Memory B cell (primary cell): ENCODE measurements at regions not wholly inside any gene's neighbourhood (a gene's known extent, or its start where the extent isn't known, plus 50 kb on each side); places are given as distances from the start of the nearest gene placed in this dataset.
"Not testable (repeated sequence)": the region's sequence is repeated elsewhere in the genome, so short reads cannot be mapped to it uniquely, and the experiment has no call there.

Experiments
- ATAC-seq: fragments of 150-1000 bp; cut with Tn5 transposase; 2 replicates; pipeline ENCODE4 v1.10.0; 2021; ENCODE audit warnings: low read depth, mild to moderate bottlenecking, moderate library complexity
- DNase-seq, 2 donors: peaks; one replicate each; pipeline ENCODE4 v3.0.0; 2022; ENCODE audit warnings: low spot score in 2 of 2
- H3K27ac Mint-ChIP-seq: one replicate; pipeline ENCODE4 v1.8.0; 2022; ENCODE audit warnings: mild to moderate bottlenecking, moderate library complexity, mixed read lengths
- H3K27me3 Mint-ChIP-seq: one replicate; pipeline ENCODE4 v1.8.0; 2022; ENCODE audit warnings: mixed read lengths
- H3K36me3 Mint-ChIP-seq: one replicate; pipeline ENCODE4 v1.8.0; 2022; ENCODE audit warnings: mild to moderate bottlenecking, mixed read lengths
- H3K4me1 Mint-ChIP-seq: one replicate; pipeline ENCODE4 v1.8.0; 2022; ENCODE audit warnings: mixed read lengths
- H3K4me3 Mint-ChIP-seq: one replicate; pipeline ENCODE4 v1.8.0; 2022; ENCODE audit warnings: mild to moderate bottlenecking, moderate library complexity, mixed read lengths
- H3K9me3 Mint-ChIP-seq: one replicate; pipeline ENCODE4 v1.8.0; 2022; ENCODE audit warnings: mixed read lengths

GRCh38 chr1:195745189-195746010, 862.8 kb downstream of the KCNT2 start:
- H3K4me1 Mint-ChIP-seq, result no peaks in the 10 kb centered on the region
- H3K27me3 Mint-ChIP-seq, result no peaks in the 10 kb centered on the region
- H3K4me3 Mint-ChIP-seq, result no peak overlapping the region
- H3K27ac Mint-ChIP-seq, result no peak overlapping the region
- DNase-seq (no peak), ATAC-seq (no peak)
- H3K36me3 Mint-ChIP-seq, result no peaks in the 10 kb centered on the region
- H3K9me3 Mint-ChIP-seq, result peaks cover 8% of the 10 kb centered on the region

GRCh38 chr1:195744256-195744655, 864.0 kb downstream of the KCNT2 start:
- peaks cover 8% of the 10 kb centered on the region for H3K9me3 Mint-ChIP-seq
- no peak overlapping the region for H3K27ac Mint-ChIP-seq
- ATAC-seq (no peak), DNase-seq (no peak)
- no peak overlapping the region for H3K4me3 Mint-ChIP-seq
- no peaks in the 10 kb centered on the region for H3K27me3 Mint-ChIP-seq
- no peaks in the 10 kb centered on the region for H3K4me1 Mint-ChIP-seq
- H3K36me3 Mint-ChIP-seq, result no peaks in the 10 kb centered on the region

- peaks cover 10% of the 10 kb centered on the region for H3K9me3 Mint-ChIP-seq
- H3K4me1 Mint-ChIP-seq, result no peaks in the 10 kb centered on the region
- DNase-seq (no peak), ATAC-seq (no peak)
- no peak overlapping the region for H3K27ac Mint-ChIP-seq
- H3K27me3 Mint-ChIP-seq, result no peaks in the 10 kb centered on the region
- no peak overlapping the region for H3K4me3 Mint-ChIP-seq
- H3K36me3 Mint-ChIP-seq, result no peaks in the 10 kb centered on the region
These were observed 867.4 kb downstream of the KCNT2 start for GRCh38 chr1:195740862-195741261.

GRCh38 chr1:195738966-195739650, 869.1 kb downstream of the KCNT2 start:
- Mint-ChIP-seq H3K27ac (no peak overlapping the region), H3K4me1 (no peaks in the 10 kb centered on the region), H3K27me3 (no peaks in the 10 kb centered on the region), H3K9me3 (peaks cover 9% of the 10 kb centered on the region), H3K36me3 (no peaks in the 10 kb centered on the region), H3K4me3 (no peak overlapping the region)
- ATAC-seq (no peak), DNase-seq (no peak)

GRCh38 chr1:195735140-195735539, 873.1 kb downstream of the KCNT2 start:
- H3K27ac Mint-ChIP-seq, result no peak overlapping the region
- no peak overlapping the region for H3K4me3 Mint-ChIP-seq
- H3K9me3 Mint-ChIP-seq, result peaks cover 8% of the 10 kb centered on the region

GRCh38 chr1:195733826-195734225, 874.4 kb downstream of the KCNT2 start:
- H3K4me3 Mint-ChIP-seq, result no peak overlapping the region
- ATAC-seq (no peak), DNase-seq (no peak)
- H3K36me3 Mint-ChIP-seq, result no peaks in the 10 kb centered on the region
- H3K4me1 Mint-ChIP-seq, result no peaks in the 10 kb centered on the region
- no peak overlapping the region for H3K27ac Mint-ChIP-seq
- no peaks in the 10 kb centered on the region for H3K27me3 Mint-ChIP-seq
- peaks cover 8% of the 10 kb centered on the region for H3K9me3 Mint-ChIP-seq

More at GRCh38 chr1:195735140-195735539, 873.1 kb downstream of the KCNT2 start:
- ATAC-seq, result no peak
- H3K27me3 Mint-ChIP-seq, result no peaks in the 10 kb centered on the region
- DNase-seq, result no peak
- H3K4me1 Mint-ChIP-seq, result no peaks in the 10 kb centered on the region
- no peaks in the 10 kb centered on the region for H3K36me3 Mint-ChIP-seq

- no peak overlapping the region for H3K27ac Mint-ChIP-seq
- H3K36me3 Mint-ChIP-seq, result no peaks in the 10 kb centered on the region
- ATAC-seq, result no peak
These were observed 874.8 kb downstream of the KCNT2 start for GRCh38 chr1:195733408-195733807.

GRCh38 chr1:195731385-195731784, 876.9 kb downstream of the KCNT2 start:
- peaks cover 6% of the 10 kb centered on the region for H3K9me3 Mint-ChIP-seq
- DNase-seq (no peak), ATAC-seq (no peak)
- no peaks in the 10 kb centered on the region for H3K36me3 Mint-ChIP-seq
- H3K4me1 Mint-ChIP-seq, result no peaks in the 10 kb centered on the region
- no peak overlapping the region for H3K4me3 Mint-ChIP-seq
- H3K27ac Mint-ChIP-seq, result no peak overlapping the region
- no peaks in the 10 kb centered on the region for H3K27me3 Mint-ChIP-seq

More at GRCh38 chr1:195733408-195733807, 874.8 kb downstream of the KCNT2 start:
- H3K27me3 Mint-ChIP-seq, result no peaks in the 10 kb centered on the region
- peaks cover 8% of the 10 kb centered on the region for H3K9me3 Mint-ChIP-seq
- DNase-seq, result no peak
- no peaks in the 10 kb centered on the region for H3K4me1 Mint-ChIP-seq
- no peak overlapping the region for H3K4me3 Mint-ChIP-seq

GRCh38 chr1:195723796-195724194, 884.4 kb downstream of the KCNT2 start:
- H3K27ac Mint-ChIP-seq, result no peak overlapping the region
- no peak for ATAC-seq
- H3K27me3 Mint-ChIP-seq, result no peaks in the 10 kb centered on the region
- peaks cover 2% of the 10 kb centered on the region for H3K9me3 Mint-ChIP-seq
- no peaks in the 10 kb centered on the region for H3K36me3 Mint-ChIP-seq
- H3K4me1 Mint-ChIP-seq, result no peaks in the 10 kb centered on the region
- DNase-seq, result no peak
- no peak overlapping the region for H3K4me3 Mint-ChIP-seq

GRCh38 chr1:195722852-195723795, 885.1 kb downstream of the KCNT2 start:
- ATAC-seq, H3K27me3 Mint-ChIP-seq, H3K9me3 Mint-ChIP-seq, H3K4me1 Mint-ChIP-seq, H3K4me3 Mint-ChIP-seq, H3K36me3 Mint-ChIP-seq, H3K27ac Mint-ChIP-seq, DNase-seq: not testable (repeated sequence)

- not testable (repeated sequence) for H3K9me3 Mint-ChIP-seq, H3K36me3 Mint-ChIP-seq, H3K27ac Mint-ChIP-seq, DNase-seq, H3K4me1 Mint-ChIP-seq, ATAC-seq, H3K4me3 Mint-ChIP-seq, H3K27me3 Mint-ChIP-seq
These were observed 886.1 kb downstream of the KCNT2 start for GRCh38 chr1:195722146-195722545.

GRCh38 chr1:195721210-195721971, 886.8 kb downstream of the KCNT2 start:
- no peak overlapping the region for H3K4me3 Mint-ChIP-seq
- H3K4me1 Mint-ChIP-seq, result no peaks in the 10 kb centered on the region
- no peaks in the 10 kb centered on the region for H3K27me3 Mint-ChIP-seq
- H3K36me3 Mint-ChIP-seq, result no peaks in the 10 kb centered on the region
- H3K9me3 Mint-ChIP-seq, result peaks cover 2% of the 10 kb centered on the region
- no peak overlapping the region for H3K27ac Mint-ChIP-seq
- ATAC-seq (no peak), DNase-seq (no peak)

GRCh38 chr1:195717651-195718050, 890.6 kb downstream of the KCNT2 start:
- DNase-seq (no peak), ATAC-seq (no peak)
- H3K4me3 Mint-ChIP-seq, result no peak overlapping the region
- H3K27ac Mint-ChIP-seq, result no peak overlapping the region
- peaks cover 2% of the 10 kb centered on the region for H3K9me3 Mint-ChIP-seq
- no peaks in the 10 kb centered on the region for H3K36me3 Mint-ChIP-seq
- H3K27me3 Mint-ChIP-seq, result no peaks in the 10 kb centered on the region
- no peaks in the 10 kb centered on the region for H3K4me1 Mint-ChIP-seq
